ENCODE measurements at regions not wholly inside any gene's neighbourhood (a gene's known extent, or its start where the extent isn't known, plus 50 kb on each side); places are given as distances from the start of the nearest gene placed in this dataset.
A peak's percentile ranks its signal among the peaks of the same experiment; 100 is the strongest.

- no peak for DNase-seq
Measured at GRCh38 chr3:194075088-194075615, 60.8 kb upstream of the HES1 start.

DNA sequence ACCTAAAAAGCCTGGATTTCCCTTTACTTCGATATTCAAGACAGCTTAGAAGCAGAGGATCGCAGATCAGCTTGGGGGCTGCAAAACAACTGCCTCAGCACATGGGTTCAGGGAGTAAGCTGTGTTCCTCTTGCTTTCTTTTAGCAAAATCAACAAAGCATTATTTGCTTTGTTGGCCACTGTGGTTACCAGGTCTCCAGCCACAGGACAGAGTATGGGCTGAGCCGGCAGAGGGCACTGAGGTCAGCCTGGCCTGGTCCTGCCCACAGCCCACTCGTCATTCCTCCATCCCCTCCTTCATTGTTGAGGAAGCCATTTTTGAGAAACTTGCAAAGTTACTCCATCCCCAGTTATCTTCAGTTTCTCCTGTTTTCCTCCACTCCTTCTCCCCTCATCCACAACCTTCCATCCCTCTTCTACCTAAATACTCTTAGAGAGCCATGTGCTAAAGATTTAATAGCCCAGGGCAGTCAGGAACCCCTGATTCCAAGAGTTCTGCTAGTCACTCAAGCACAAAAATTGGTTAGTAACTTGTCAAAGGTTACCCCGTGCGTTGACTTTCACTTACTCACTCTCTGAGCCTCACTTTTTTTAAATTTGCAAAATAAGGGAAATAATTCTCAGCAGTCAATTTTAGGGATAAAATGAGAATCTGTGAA lies 60.0 kb upstream of the HES1 start:
- DNase-seq, result peak; percentile 63

GRCh38 chr3:194076475-194076874 lies 59.5 kb upstream of the HES1 start:
- no peak for DNase-seq

DNA sequence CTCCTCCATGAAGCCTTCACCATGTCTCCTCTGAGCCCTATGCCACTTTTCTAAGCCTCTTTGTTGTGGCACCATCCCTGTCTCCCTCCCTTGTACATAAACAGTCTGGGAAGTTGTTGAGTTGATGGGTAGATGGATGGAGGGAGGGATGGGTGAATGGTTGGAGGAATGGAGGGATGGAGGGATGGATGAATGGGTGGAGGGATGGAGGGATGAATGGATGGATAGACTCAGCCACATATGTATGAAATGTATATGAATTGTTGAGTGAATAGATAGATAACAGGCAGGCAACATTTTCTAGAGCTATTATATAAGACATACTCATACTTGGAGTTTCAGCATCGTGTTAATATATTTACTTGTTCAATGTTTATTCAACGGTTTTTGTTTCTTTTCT lies 58.3 kb upstream of the HES1 start:
- DNase-seq, result no peak

GRCh38 chr3:194078045-194078821 lies 57.7 kb upstream of the HES1 start:
- no peak for DNase-seq

DNA sequence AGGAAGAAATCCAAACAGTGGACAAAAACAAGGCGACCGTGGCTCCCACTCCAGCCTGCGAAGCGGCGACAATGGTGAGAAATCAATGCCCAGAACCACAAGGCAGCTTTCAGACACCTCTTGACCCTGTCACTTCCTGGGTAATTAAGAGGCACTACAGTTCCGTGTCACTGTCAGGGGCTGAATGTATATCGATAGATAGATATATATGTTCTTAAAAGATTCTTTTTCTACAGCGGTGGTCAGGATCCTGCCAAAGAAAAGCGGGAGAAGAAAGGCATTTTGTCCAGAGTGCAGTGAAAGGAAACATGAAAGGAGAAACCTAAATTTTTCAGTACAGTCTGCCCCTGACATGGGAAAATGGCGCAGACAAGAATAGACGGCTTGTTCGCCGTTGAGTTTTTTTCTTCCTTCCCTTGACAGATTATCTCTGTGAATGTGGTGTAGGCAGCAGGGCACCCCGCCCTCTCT lies 56.2 kb upstream of the HES1 start:
- DNase-seq, result no peak

DNA sequence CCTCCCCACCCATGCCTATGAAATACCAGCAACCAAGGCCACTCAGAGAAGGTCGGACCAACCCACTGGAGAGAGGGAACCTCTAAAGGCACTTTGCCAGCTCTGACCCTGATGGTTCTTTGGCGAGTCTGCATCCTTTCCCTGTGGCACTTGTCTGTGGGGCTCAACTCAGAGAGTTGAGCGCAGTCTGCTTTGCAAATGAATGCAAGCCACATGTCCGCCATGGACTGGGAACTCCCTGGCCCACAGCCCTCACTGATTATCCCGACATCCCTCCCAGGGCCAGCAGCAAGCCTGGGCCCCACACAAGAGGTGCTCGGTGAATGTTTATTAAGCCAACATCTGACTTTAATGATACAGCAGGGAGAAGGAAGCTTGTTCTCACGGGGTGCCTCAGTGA lies 55.5 kb upstream of the HES1 start:
- no peak for DNase-seq

DNA sequence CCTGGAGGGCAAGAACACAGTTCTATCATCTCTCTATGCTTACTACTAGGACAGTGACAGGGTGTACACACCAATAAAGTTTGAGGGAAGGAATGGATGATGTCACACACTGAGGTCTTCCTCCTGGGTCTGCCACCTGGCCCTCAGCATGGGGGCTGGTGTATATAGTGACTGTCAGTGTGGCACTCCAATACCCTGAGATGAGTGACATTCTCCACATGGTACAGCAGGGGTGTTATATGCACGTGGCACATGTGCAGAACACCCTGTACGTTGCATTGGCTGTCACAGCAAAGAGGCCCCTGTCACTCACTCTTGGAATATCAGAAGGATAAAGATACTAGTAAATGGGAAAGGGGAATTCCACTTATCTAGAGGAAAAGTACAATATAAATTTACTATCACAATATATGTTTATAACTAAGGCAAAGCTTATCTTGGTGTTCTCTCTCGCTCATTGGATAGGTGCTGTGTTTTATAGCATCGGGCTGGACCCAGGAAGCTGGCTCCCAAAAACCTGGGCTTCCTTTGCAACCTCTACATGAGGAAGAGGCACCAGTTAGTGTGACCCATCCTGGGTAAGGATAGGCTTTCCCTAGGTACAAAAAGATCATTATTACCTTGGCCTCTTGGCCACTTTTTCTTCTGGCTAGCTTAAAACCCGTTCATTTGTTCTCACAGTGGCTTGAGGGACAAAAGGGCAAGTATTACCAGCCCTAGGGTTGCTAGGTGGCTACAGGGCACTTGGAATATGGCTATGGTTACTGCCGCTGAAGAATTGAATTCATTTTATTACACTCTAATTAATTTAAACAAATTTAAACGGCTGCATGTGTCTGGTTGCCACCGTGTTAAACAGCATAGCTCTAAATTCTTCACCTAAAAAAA lies 54.8 kb upstream of the HES1 start:
- no peak for DNase-seq

- no peak for DNase-seq
Measured at GRCh38 chr3:194081826-194082225, 54.1 kb upstream of the HES1 start.

DNA sequence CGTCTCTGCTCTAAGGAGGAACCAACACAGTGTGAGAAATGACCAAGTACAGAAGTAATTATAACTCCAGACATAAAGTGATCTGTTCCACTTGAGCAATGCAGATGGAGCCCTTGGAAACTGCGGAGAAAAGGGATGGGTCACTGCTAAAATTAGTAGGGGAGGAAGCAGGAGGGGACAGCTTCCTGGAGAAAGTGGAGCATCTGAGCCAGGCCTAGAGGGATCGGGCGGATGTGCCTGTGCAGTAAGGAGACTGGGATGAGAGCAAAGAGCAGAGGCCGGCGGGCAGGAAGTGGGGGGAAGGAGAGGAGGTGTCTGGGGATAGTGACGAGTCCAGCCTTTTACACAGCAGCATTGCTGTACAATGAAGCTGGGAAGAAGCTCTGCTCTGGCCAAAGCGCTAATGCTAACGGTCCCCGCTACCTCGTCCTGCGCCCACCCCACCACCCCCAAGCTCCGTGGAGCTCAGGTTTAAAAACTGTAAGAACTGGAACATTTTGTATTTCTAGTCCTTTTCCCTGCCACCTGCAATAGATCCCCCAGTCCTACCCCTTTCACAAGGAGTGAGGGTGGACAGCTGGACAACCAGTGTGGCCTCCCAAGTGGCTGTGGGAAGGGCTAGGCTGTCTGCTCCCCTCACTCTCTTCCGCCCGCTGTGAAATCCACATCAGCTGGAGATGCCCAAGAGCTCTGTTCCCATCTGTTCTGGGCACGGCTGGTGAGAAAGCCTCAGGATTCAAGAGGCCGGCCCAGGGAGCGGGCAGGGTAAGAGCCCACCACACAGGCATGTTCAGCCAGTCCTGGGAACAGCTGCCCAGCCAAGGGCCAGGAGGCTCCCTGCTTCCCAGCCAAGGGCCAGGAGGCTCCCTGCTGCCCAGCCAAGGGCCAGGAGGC lies 53.0 kb upstream of the HES1 start:
- DNase-seq, result no peak

- DNase-seq, result peak; percentile 53
Measured at GRCh38 chr3:194083637-194084224, 52.2 kb upstream of the HES1 start.

DNA sequence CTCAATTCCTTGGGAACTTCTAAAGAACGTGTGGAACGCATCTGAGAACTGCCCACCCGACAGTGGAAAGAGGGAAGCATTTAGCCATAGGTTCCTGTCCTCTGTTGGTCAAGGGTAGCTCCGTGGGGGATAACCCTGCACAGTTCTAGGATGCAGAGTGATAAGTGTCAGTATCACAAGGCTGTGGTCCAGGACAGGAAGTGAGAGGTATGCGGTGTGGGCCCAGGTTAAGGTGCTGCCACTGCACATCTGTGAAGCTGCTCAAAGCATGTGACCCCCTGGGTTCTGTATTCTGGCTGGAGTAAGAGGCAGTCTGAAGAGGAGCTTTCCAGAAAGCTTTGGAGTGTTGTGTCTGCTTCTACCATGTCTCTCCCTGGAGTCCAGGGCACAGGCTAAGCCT lies 51.7 kb upstream of the HES1 start:
- peak; percentile 83 for DNase-seq
